ENCODE measurements at regions not wholly inside any gene's neighbourhood (a gene's known extent, or its start where the extent isn't known, plus 50 kb on each side); places are given as distances from the start of the nearest gene placed in this dataset.
"Not testable (repeated sequence)": the region's sequence is repeated elsewhere in the genome, so short reads cannot be mapped to it uniquely, and the experiment has no call there.

GRCh38 chr10:131363416-131363815 lies 51.9 kb upstream of the TCERG1L start:
- DNase-seq (ENCODE audit: low read depth) = no peak

- DNase-seq (ENCODE audit: low read depth) = no peak
Observed at GRCh38 chr10:131371571-131371970, 60.0 kb upstream of the TCERG1L start.

GRCh38 chr10:131381576-131381975 lies 70.1 kb upstream of the TCERG1L start:
- no peak for DNase-seq (ENCODE audit: low read depth)

- not testable (repeated sequence) for DNase-seq (ENCODE audit: low read depth)
Observed at GRCh38 chr10:131385161-131385872, 73.8 kb upstream of the TCERG1L start.

GRCh38 chr10:131387018-131387529 lies 75.6 kb upstream of the TCERG1L start:
- DNase-seq (ENCODE audit: low read depth) = no peak

GRCh38 chr10:131391936-131392335 lies 80.4 kb upstream of the TCERG1L start:
- no peak for DNase-seq (ENCODE audit: low read depth)

- no peak for DNase-seq (ENCODE audit: low read depth)
Observed at GRCh38 chr10:131396121-131397050, 84.9 kb upstream of the TCERG1L start.

GRCh38 chr10:131398166-131398565 lies 86.6 kb upstream of the TCERG1L start:
- DNase-seq (ENCODE audit: low read depth) = no peak

- DNase-seq (ENCODE audit: low read depth) = no peak
Observed at GRCh38 chr10:131399981-131400380, 88.5 kb upstream of the TCERG1L start.

GRCh38 chr10:131400513-131400912 lies 89.0 kb upstream of the TCERG1L start:
- DNase-seq (ENCODE audit: low read depth) = no peak

GRCh38 chr10:131402771-131403650 lies 91.5 kb upstream of the TCERG1L start:
- no peak for DNase-seq (ENCODE audit: low read depth)

GRCh38 chr10:131403936-131404335 lies 92.4 kb upstream of the TCERG1L start:
- no peak for DNase-seq (ENCODE audit: low read depth)

GRCh38 chr10:131404886-131405285 lies 93.4 kb upstream of the TCERG1L start:
- DNase-seq (ENCODE audit: low read depth) = no peak

GRCh38 chr10:131406676-131407392 lies 95.3 kb upstream of the TCERG1L start:
- no peak for DNase-seq (ENCODE audit: low read depth)

- DNase-seq (ENCODE audit: low read depth) = no peak
Observed at GRCh38 chr10:131418681-131419080, 107.2 kb upstream of the TCERG1L start.

GRCh38 chr10:131419797-131420196 lies 108.3 kb upstream of the TCERG1L start:
- DNase-seq (ENCODE audit: low read depth) = no peak

- no peak for DNase-seq (ENCODE audit: low read depth)
Observed at GRCh38 chr10:131420867-131421266, 109.3 kb upstream of the TCERG1L start.

GRCh38 chr10:131421381-131421780 lies 109.9 kb upstream of the TCERG1L start:
- DNase-seq (ENCODE audit: low read depth) = no peak

GRCh38 chr10:131422731-131423130 lies 111.2 kb upstream of the TCERG1L start:
- DNase-seq (ENCODE audit: low read depth) = no peak

GRCh38 chr10:131424053-131424452 lies 112.5 kb upstream of the TCERG1L start:
- DNase-seq (ENCODE audit: low read depth) = no peak

- DNase-seq (ENCODE audit: low read depth) = no peak
Observed at GRCh38 chr10:131424836-131425491, 113.4 kb upstream of the TCERG1L start.

All from non-pigmented ciliary epithelial cell (primary cell).